NOMO-1 (cell line): ENCODE measurements at regions not wholly inside any gene's neighbourhood (a gene's known extent, or its start where the extent isn't known, plus 50 kb on each side); places are given as distances from the start of the nearest gene placed in this dataset.

Experiments
- DNase-seq, 2 experiments: peaks; one replicate each; lab custom pipeline; 2025; ENCODE audit not compliant: unreplicated experiment in 2 of 2; lab: John Stamatoyannopoulos, UW

DNA sequence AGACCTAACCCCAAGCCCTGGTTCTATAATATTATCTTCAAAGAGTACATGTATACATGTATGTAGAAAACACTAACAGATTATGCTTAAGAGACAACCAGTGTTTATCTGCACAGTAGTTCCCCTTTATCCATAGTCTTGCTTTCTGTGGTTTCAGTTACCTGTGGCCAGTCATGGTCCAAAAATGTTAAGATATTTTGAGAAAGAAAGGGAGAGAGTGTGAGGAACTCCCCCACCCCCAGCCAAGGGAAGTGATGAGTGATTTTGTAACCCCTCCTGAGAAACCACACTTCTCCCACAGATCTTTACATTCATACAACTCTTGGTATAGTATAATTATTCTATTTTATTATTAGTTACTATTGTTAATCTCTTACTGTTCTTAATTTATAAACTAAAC lies 77.3 kb upstream of the CNTN1 start:
- peak; percentile 8 to 63 for DNase-seq

- no peak for DNase-seq
Measured at GRCh38 chr12:40615590-40615989, 76.6 kb upstream of the CNTN1 start.

DNA sequence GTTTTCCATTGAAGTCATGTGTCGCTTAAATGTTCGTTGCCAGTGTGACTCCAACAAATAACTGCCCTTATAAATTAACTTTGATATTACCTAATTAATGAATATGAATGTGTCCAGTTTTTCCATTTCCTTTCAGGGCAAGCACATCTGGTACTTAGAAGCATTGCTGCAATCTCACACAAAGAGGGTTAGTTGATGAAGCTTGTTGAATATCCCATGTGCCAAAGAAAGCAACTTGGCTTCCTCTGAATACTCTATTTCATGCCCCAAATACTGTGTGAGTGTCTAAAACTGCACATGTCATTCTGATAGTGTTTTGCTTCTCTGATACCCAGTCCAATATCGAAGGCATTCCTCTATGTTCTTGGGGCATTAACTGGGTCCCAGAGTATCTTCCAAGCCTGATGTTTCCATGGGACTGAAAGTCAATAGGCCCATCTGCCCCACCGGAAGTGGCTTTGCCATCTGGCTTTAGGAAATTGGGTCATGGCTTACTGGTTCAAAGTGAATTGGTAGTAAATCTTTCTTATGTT lies 75.8 kb upstream of the CNTN1 start:
- DNase-seq = peak in 1 of 2 experiments; percentile 2

DNA sequence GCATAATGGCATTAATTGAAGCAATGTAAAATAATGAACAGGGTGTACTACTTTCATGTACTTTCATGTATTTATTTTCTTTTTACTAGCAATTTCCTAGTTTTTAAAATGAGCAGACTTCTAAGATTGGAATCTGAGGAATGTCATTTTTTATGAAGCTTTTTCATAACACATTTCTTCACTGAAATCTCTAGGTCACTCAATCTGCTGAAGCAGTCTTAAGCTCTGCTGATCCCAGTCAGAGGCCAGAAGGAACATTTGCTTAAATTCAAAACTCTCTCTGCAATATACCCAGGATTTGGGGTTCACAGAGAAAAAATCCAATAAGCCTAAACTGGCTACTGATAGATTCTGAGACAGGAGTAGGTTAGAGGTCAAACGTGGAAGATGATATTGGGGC lies 73.6 kb upstream of the CNTN1 start:
- no peak for DNase-seq

DNA sequence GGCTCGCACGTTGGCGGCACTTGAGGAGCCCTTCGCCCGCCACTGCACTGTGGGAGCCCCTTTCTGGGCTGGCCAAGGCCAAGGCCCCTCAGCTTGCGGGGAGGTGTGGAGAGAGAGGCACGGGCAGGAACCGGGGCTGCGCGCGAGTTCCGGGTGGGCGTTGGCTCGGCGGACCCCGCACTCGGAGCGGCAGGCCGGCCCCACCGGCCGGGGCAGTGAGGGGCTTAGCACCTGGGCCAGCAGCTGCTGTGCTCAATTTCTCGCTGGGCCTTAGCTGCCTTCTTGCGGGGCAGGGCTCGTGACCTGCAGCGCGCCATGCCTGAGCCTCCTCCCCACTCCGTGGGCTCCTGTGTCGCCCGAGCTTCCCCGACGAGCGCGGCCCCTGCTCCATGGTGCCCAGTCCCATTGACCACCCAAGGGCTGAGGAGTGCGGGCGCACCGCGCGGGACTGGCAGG lies 71.6 kb upstream of the CNTN1 start:
- DNase-seq = no peak

DNA sequence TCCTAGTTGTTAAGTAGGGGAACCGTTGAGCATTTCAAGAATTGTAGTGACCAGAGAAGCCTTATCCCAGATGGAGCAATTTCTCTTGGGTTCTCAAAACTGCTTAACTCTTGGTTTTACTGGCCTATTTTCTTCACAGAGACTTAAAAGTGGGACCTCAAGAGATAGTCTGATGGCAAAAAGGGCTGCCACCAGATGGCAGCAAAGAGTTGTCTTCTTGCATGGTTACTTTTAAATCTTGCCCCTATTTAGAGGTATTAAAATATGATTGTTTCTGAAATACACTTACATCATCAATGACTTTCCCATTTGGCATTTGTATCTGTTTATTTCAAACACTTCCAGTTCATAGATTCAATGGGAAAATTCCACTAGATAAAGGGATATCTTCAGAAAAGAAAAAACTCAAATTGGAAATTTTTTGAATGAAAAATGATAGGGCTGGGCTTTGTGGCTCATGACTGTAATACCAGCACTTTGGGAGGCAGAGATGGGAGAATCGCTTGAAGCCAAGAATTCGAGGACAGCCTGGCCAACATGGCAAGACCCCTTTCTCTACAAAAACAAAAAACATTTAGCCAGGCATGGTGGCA lies 69.9 kb upstream of the CNTN1 start:
- DNase-seq = peak in 1 of 2 experiments; percentile 39

GRCh38 chr12:40632171-40632570 lies 60.1 kb upstream of the CNTN1 start:
- no peak for DNase-seq

DNA sequence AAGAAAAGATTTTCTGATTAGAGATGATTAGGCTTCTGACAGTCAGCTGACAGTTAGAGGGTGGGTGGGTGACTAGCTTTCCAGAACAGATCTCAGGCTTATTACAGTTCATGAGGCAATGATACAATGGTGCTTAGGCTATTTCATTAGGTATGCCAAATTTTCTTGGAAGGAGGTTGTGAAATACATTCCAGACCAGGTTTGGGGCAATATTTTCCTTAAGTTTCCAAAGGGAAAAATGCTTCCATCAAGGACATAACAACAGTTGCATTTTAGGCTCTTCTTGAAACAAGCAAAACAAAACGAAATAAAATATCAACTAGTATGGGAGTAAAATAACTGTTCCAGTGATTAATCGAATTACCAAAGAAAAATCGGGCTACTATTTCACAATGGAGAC lies 59.3 kb upstream of the CNTN1 start:
- no peak for DNase-seq

DNA sequence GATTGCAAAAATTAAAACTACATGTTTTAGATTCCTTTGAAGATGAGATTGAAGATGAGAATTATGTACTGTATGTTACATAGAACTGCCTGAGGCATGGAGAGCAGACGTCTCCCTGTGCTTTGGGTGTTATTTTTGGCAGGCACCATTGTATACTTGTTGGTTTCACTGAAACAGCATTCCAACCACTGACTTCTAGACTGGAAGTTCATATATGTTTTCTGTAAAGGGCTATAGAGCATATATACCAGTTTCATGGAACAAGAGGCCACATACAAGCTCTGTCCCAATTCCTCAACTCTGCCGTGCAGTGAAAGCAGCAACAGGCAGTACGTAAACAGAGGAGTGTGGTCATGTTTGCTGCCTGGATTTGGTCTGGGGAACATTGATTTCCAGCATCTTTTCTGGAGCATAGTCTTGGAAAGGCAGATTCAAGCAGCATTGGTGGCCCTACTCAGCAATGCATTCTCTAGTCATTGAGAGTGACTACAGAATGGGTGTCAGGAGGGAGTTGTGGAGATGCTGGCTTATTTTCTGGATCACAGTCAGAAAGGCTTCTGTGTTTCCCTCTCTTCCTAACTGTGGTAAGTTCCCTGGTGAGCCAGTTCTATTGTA lies 57.6 kb upstream of the CNTN1 start:
- no peak for DNase-seq

DNA sequence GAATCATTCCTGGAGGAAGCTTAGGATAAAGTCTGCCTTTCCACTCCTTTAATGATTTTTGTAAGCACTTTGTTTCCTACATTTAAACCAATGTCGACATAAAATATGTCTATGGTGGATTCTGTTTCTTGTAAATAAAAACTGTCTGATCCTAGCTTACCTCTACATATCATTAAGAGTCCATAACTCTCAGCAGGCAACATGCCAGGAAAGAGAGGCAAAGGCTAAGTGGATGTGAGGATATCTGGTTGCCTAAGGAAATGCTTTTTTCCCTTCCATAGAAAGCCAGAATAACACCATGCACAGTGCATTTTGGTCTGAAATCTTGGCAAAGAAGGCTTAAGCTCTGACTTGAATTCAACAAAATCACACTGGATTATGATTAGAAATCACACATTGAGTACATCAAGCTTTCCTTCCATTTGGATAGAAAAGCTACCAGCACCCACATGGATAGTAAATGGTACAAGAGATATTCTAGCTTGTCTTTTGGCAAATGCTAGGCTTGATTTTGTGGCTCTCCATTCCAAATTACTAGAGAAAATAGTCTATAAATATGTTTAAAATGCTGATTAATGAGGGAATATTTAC lies 57.0 kb upstream of the CNTN1 start:
- no peak for DNase-seq
